ENCODE measurements at regions not wholly inside any gene's neighbourhood (a gene's known extent, or its start where the extent isn't known, plus 50 kb on each side); places are given as distances from the start of the nearest gene placed in this dataset.
"Not testable (repeated sequence)": the region's sequence is repeated elsewhere in the genome, so short reads cannot be mapped to it uniquely, and the experiment has no call there.

- H3K4me1 ChIP-seq; H3K27ac ChIP-seq; H3K27me3 ChIP-seq; DNase-seq; H3K4me3 ChIP-seq (replicated peaks in 1 of 3); H3K9me3 ChIP-seq; H3K36me3 ChIP-seq; intact Hi-C loops (cut with DNase I): not testable (repeated sequence)
- 93 to 100% methylated on average over 4 to 9 of the region's 55 CpGs for WGBS, 2 donors
Observed at GRCh38 chr14:105672450-105673200, 146.2 kb downstream of the TMEM121 start.

GRCh38 chr14:105675433-105675832 lies 149.1 kb downstream of the TMEM121 start:
- H3K36me3 ChIP-seq; intact Hi-C loops (cut with DNase I); H3K27ac ChIP-seq; H3K4me1 ChIP-seq; H3K4me3 ChIP-seq (replicated peaks in 1 of 3); DNase-seq; H3K9me3 ChIP-seq; H3K27me3 ChIP-seq: not testable (repeated sequence)
- 87 to 90% methylated on average over 10 to 12 of the region's 14 CpGs for WGBS, 2 donors

- DNase-seq = peak; percentile 57 to 68
- H3K4me1 ChIP-seq; H3K4me3 ChIP-seq (replicated peaks in 1 of 3); H3K36me3 ChIP-seq; intact Hi-C loops (cut with DNase I); H3K27me3 ChIP-seq; H3K9me3 ChIP-seq; H3K27ac ChIP-seq: not testable (repeated sequence)
- WGBS, 2 donors = 79 to 81% methylated on average over 13 of the region's 13 CpGs
Observed at GRCh38 chr14:105675905-105676670, 149.7 kb downstream of the TMEM121 start.

GRCh38 chr14:105678057-105678456 lies 151.7 kb downstream of the TMEM121 start:
- intact Hi-C loops (cut with DNase I) = not testable (repeated sequence)
- WGBS, 2 donors = 90 to 91% methylated on average over 20 of the region's 21 CpGs

GRCh38 chr14:105678996-105679958 lies 152.9 kb downstream of the TMEM121 start:
- H3K27ac ChIP-seq; H3K9me3 ChIP-seq; H3K36me3 ChIP-seq; H3K4me1 ChIP-seq; H3K4me3 ChIP-seq (replicated peaks in 1 of 3); H3K27me3 ChIP-seq; intact Hi-C loops (cut with DNase I); DNase-seq: not testable (repeated sequence)
- WGBS, 2 donors = no CpG with 5 or more reads among the region's 54 CpGs

More at GRCh38 chr14:105678057-105678456, 151.7 kb downstream of the TMEM121 start:
- H3K27ac ChIP-seq; H3K4me1 ChIP-seq; H3K4me3 ChIP-seq (replicated peaks in 1 of 3); H3K27me3 ChIP-seq; H3K9me3 ChIP-seq; H3K36me3 ChIP-seq; DNase-seq: not testable (repeated sequence)

- H3K4me3 ChIP-seq (replicated peaks in 1 of 3); H3K36me3 ChIP-seq; H3K4me1 ChIP-seq; H3K27ac ChIP-seq; H3K9me3 ChIP-seq; DNase-seq; H3K27me3 ChIP-seq; intact Hi-C loops (cut with DNase I): not testable (repeated sequence)
- peak in 1 of 6 experiments; percentile 8 for TF ChIP-seq CTCF (IDR thresholded peaks at IDR 0.05)
- WGBS, 2 donors = no CpG with 5 or more reads among the region's 51 CpGs
Observed at GRCh38 chr14:105679959-105680735, 153.8 kb downstream of the TMEM121 start.

GRCh38 chr14:105680736-105681098 lies 154.3 kb downstream of the TMEM121 start:
- H3K4me3 ChIP-seq (replicated peaks in 1 of 3); H3K4me1 ChIP-seq; DNase-seq; H3K27me3 ChIP-seq; H3K36me3 ChIP-seq; H3K9me3 ChIP-seq; H3K27ac ChIP-seq; intact Hi-C loops (cut with DNase I): not testable (repeated sequence)
- 55% methylated on average over 4 of the region's 14 CpGs; no CpG with 5 or more reads in 1 of the 2 donors for WGBS, 2 donors

- H3K27me3 ChIP-seq; H3K27ac ChIP-seq; H3K4me1 ChIP-seq; H3K36me3 ChIP-seq; intact Hi-C loops (cut with DNase I); H3K4me3 ChIP-seq (replicated peaks in 1 of 3); H3K9me3 ChIP-seq; DNase-seq: not testable (repeated sequence)
- WGBS, 2 donors = 65 to 74% methylated on average over 13 to 17 of the region's 26 CpGs
Observed at GRCh38 chr14:105681606-105682185, 155.3 kb downstream of the TMEM121 start.

GRCh38 chr14:105682442-105682841 lies 156.1 kb downstream of the TMEM121 start:
- intact Hi-C loops (cut with DNase I); H3K9me3 ChIP-seq; DNase-seq; H3K4me3 ChIP-seq (replicated peaks in 1 of 3); H3K4me1 ChIP-seq; H3K27me3 ChIP-seq; H3K27ac ChIP-seq; H3K36me3 ChIP-seq: not testable (repeated sequence)
- no CpG with 5 or more reads among the region's 15 CpGs for WGBS, 2 donors
